OCI-LY3 (cell line): ENCODE measurements at regions not wholly inside any gene's neighbourhood (a gene's known extent, or its start where the extent isn't known, plus 50 kb on each side); places are given as distances from the start of the nearest gene placed in this dataset.

ENCODE experiments used
- EZH2phosphoT487 ChIP-seq: fragments of 200-600 bp; shearing (Covaris generic); IDR thresholded peaks from 2 replicates; pipeline ENCODE4 v1.6.1; 2018; ENCODE audit warnings: antibody characterized with exemption, mixed run types, low read depth
- TF ChIP-seq, protein P1 (sequence below): fragments of 200-600, 300-600 bp; sonication (generic); IDR thresholded peaks from 2 replicates; pipeline ENCODE4 v1.5.1; 2014; ENCODE audit warnings: antibody characterized with exemption, low read length, low read depth

DNA sequence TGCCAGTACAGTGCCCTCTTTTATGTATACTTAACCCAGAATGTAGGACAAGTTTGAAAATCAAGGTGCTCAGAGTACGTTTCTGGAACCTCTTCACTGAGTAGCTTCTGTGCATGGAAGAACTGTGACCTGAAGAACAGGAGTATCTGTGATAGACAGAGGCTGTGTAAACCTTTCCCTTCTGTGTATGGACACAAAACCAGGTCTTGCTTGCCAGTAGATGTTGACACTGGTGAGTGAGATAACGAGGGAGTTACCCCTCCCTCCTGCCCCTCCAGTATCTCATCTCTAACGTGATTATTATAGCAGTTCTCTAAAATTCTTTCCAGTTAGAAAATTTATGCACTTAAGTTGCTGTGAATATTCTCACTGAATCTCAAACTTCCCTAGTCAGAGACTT is 170.8 kb downstream of the RPL10L start:
- TF ChIP-seq, protein P1, sequence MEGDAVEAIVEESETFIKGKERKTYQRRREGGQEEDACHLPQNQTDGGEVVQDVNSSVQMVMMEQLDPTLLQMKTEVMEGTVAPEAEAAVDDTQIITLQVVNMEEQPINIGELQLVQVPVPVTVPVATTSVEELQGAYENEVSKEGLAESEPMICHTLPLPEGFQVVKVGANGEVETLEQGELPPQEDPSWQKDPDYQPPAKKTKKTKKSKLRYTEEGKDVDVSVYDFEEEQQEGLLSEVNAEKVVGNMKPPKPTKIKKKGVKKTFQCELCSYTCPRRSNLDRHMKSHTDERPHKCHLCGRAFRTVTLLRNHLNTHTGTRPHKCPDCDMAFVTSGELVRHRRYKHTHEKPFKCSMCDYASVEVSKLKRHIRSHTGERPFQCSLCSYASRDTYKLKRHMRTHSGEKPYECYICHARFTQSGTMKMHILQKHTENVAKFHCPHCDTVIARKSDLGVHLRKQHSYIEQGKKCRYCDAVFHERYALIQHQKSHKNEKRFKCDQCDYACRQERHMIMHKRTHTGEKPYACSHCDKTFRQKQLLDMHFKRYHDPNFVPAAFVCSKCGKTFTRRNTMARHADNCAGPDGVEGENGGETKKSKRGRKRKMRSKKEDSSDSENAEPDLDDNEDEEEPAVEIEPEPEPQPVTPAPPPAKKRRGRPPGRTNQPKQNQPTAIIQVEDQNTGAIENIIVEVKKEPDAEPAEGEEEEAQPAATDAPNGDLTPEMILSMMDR = no peak
- TF ChIP-seq EZH2phosphoT487 = no peak
